SU-DHL-6 (cell line): ENCODE measurements at regions not wholly inside any gene's neighbourhood (a gene's known extent, or its start where the extent isn't known, plus 50 kb on each side); places are given as distances from the start of the nearest gene placed in this dataset.
"Not testable (repeated sequence)": the region's sequence is repeated elsewhere in the genome, so short reads cannot be mapped to it uniquely, and the experiment has no call there.

Experiments
- EZH2phosphoT487 ChIP-seq: fragments of 200-600 bp; sonication (generic), shearing (Covaris generic); conservative IDR thresholded peaks from 2 replicates; pipeline ENCODE4 v1.6.1; 2018; ENCODE audit warnings: mild to moderate bottlenecking, antibody characterized with exemption, low read length, moderate library complexity, mixed read lengths
- TF ChIP-seq, protein P1 (sequence below): fragments of 200-600 bp; sonication (generic); IDR thresholded peaks from one replicate; pipeline ENCODE4 v1.5.1; 2017; ENCODE audit warnings: antibody characterized with exemption, mild to moderate bottlenecking, low read length, moderate library complexity; ENCODE audit not compliant: insufficient read depth, poor library complexity, severe bottlenecking

DNA sequence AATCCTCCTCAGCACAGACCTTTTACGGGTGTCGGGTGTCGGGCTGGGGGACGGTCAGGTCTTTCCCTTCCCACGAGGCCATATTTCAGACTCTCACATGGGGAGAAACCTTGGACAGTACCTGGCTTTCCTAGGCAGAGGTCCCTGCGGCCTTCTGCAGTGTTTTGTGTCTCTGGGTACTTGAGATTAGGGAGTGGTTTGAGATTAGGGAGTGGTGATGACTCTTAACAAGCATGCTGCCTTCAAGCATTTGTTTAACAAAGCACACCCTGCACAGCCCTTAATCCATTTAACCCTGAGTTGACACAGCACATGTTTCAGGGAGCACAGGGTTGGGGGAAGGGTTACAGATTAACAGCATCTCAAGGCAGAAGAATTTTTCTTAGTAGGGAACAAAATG lies 113.0 kb upstream of the ZNF92 start:
- TF ChIP-seq, protein P1, sequence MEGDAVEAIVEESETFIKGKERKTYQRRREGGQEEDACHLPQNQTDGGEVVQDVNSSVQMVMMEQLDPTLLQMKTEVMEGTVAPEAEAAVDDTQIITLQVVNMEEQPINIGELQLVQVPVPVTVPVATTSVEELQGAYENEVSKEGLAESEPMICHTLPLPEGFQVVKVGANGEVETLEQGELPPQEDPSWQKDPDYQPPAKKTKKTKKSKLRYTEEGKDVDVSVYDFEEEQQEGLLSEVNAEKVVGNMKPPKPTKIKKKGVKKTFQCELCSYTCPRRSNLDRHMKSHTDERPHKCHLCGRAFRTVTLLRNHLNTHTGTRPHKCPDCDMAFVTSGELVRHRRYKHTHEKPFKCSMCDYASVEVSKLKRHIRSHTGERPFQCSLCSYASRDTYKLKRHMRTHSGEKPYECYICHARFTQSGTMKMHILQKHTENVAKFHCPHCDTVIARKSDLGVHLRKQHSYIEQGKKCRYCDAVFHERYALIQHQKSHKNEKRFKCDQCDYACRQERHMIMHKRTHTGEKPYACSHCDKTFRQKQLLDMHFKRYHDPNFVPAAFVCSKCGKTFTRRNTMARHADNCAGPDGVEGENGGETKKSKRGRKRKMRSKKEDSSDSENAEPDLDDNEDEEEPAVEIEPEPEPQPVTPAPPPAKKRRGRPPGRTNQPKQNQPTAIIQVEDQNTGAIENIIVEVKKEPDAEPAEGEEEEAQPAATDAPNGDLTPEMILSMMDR = not testable (repeated sequence)
- not testable (repeated sequence) for TF ChIP-seq EZH2phosphoT487
